Spleen (tissue), 7 donors: ENCODE measurements at regions not wholly inside any gene's neighbourhood (a gene's known extent, or its start where the extent isn't known, plus 50 kb on each side); places are given as distances from the start of the nearest gene placed in this dataset.

Experiments used
- POLR2AphosphoS5 ChIP-seq, 3 donors: sonication (generic); formaldehyde crosslinking; IDR thresholded peaks; one replicate each; pipeline ENCODE4 v1.5.1; 2017; ENCODE audit warnings: antibody characterized with exemption in 3 of 3
- TF ChIP-seq, protein P1 (sequence below), 11 experiments: fragments of 200-600 bp in 7 of 11; fragments of 450-650 bp in 4 of 11; sonication (generic) in 4 of 11; IDR thresholded peaks in 8 of 11; conservative IDR thresholded peaks in 3 of 11; 1 replicate in 7 of 11; 2 replicates in 4 of 11; pipeline versions ENCODE4 v1.4.0 to v1.8.0; 2016 to 2021; ENCODE audit warnings: antibody characterized with exemption in 11 of 11, inconsistent platforms in 4 of 11, mild to moderate bottlenecking in 1 of 11
- donor health status: DM: no; HTN: no; CAD: no; lungs with moderate emphysema.
- donor health status: DM: no; HTN: no; CAD: no.
- donor health status: DM: no; HTN: no; CAD: no.

DNA sequence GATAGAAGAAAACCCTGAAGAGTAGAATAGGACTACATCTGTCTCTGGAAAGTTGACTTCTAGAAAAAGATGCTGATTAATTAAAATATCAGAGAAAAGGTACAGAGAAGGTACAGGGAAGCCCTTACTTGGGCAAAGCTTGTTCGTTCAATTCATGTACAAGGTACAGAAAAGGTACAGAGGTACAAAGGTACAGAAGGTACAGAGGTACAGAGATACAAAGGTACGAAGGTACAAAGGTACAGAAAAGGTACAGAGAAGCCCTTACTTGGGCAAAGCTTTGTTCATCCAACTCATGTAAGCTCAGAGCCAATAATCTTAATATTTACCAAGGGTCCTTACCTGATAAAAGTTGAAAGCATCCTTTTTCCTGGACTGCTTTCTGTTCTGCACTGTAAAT is 182.3 kb downstream of the PCSK1 start:
- TF ChIP-seq, protein P1, sequence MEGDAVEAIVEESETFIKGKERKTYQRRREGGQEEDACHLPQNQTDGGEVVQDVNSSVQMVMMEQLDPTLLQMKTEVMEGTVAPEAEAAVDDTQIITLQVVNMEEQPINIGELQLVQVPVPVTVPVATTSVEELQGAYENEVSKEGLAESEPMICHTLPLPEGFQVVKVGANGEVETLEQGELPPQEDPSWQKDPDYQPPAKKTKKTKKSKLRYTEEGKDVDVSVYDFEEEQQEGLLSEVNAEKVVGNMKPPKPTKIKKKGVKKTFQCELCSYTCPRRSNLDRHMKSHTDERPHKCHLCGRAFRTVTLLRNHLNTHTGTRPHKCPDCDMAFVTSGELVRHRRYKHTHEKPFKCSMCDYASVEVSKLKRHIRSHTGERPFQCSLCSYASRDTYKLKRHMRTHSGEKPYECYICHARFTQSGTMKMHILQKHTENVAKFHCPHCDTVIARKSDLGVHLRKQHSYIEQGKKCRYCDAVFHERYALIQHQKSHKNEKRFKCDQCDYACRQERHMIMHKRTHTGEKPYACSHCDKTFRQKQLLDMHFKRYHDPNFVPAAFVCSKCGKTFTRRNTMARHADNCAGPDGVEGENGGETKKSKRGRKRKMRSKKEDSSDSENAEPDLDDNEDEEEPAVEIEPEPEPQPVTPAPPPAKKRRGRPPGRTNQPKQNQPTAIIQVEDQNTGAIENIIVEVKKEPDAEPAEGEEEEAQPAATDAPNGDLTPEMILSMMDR (IDR thresholded peaks at IDR 0.05 in 8 of 11, conservative IDR thresholded peaks at IDR 0.05 in 3 of 11), result no peak
- TF ChIP-seq POLR2AphosphoS5 (IDR thresholded peaks at IDR 0.05), result no peak
